BE2C (cell line): ENCODE measurements at regions not wholly inside any gene's neighbourhood (a gene's known extent, or its start where the extent isn't known, plus 50 kb on each side); places are given as distances from the start of the nearest gene placed in this dataset.

ENCODE experiments used
- DNase-seq: peaks from one replicate; pipeline ENCODE4 v3.0.0-alpha.2; 2020
- H3K27me3 ChIP-seq: fragments of 250-450 bp; sonication (Bioruptor Pico); 2 replicates; pipeline ENCODE4 v1.5.1; 2020; ENCODE audit warnings: mild to moderate bottlenecking
- H3K36me3 ChIP-seq: fragments of 250-450 bp; sonication (Bioruptor Pico); 2 replicates; pipeline ENCODE4 v1.5.1; 2020; ENCODE audit warnings: mild to moderate bottlenecking
- H3K4me1 ChIP-seq: fragments of 250-450 bp; sonication (Bioruptor Pico); 2 replicates; pipeline ENCODE4 v1.5.1; 2020
- H3K4me3 ChIP-seq: 2 replicates; pipeline ENCODE4 v1.5.1; 2011; ENCODE audit warnings: low read depth, low read length
- H3K9me3 ChIP-seq: fragments of 250-450 bp; sonication (Bioruptor Pico); 2 replicates; pipeline ENCODE4 v1.5.1; 2020
- TF ChIP-seq, protein P1 (sequence below): IDR thresholded peaks from 2 replicates; pipeline ENCODE4 v1.5.1; 2012; ENCODE audit warnings: mild to moderate bottlenecking, low read depth, low read length

- TF ChIP-seq, protein P1, sequence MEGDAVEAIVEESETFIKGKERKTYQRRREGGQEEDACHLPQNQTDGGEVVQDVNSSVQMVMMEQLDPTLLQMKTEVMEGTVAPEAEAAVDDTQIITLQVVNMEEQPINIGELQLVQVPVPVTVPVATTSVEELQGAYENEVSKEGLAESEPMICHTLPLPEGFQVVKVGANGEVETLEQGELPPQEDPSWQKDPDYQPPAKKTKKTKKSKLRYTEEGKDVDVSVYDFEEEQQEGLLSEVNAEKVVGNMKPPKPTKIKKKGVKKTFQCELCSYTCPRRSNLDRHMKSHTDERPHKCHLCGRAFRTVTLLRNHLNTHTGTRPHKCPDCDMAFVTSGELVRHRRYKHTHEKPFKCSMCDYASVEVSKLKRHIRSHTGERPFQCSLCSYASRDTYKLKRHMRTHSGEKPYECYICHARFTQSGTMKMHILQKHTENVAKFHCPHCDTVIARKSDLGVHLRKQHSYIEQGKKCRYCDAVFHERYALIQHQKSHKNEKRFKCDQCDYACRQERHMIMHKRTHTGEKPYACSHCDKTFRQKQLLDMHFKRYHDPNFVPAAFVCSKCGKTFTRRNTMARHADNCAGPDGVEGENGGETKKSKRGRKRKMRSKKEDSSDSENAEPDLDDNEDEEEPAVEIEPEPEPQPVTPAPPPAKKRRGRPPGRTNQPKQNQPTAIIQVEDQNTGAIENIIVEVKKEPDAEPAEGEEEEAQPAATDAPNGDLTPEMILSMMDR = no peak
- no peak overlapping the region for H3K4me3 ChIP-seq
- no peaks in the 10 kb centered on the region; the same call in 1 of the 2 replicates for H3K9me3 ChIP-seq
- no peaks in the 10 kb centered on the region for H3K36me3 ChIP-seq
- H3K27me3 ChIP-seq = no peaks in the 10 kb centered on the region
- H3K4me1 ChIP-seq = peaks cover 15% of the 10 kb centered on the region
- DNase-seq = no peak
Measured at GRCh38 chr9:129505270-129505902, 115.5 kb downstream of the C9orf50 start.

DNA sequence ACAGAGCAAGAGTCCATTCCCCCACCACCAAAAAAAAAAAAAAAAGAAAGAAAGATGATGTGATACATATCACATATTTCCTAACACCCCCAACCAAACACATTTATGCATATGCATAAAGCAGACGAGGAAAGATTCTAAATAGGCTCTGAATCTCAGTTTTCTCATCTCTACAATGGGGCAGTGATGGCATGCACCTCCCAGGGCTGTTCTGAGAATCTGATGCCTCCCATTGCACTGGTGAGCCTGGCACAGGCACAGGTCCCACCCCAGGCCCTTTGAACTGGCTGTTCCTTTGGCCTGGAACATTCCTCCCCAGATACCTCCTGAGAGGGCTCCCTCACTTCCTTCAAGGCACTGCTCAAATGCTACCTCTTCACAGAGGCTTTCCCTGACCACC lies 116.5 kb downstream of the C9orf50 start:
- H3K27me3 ChIP-seq = no peaks in the 10 kb centered on the region
- H3K9me3 ChIP-seq = no peaks in the 10 kb centered on the region
- peaks cover 22% of the 10 kb centered on the region for H3K4me1 ChIP-seq
- no peak overlapping the region for H3K4me3 ChIP-seq
- no peak for DNase-seq
- no peaks in the 10 kb centered on the region for H3K36me3 ChIP-seq
- TF ChIP-seq, protein P1 = no peak

DNA sequence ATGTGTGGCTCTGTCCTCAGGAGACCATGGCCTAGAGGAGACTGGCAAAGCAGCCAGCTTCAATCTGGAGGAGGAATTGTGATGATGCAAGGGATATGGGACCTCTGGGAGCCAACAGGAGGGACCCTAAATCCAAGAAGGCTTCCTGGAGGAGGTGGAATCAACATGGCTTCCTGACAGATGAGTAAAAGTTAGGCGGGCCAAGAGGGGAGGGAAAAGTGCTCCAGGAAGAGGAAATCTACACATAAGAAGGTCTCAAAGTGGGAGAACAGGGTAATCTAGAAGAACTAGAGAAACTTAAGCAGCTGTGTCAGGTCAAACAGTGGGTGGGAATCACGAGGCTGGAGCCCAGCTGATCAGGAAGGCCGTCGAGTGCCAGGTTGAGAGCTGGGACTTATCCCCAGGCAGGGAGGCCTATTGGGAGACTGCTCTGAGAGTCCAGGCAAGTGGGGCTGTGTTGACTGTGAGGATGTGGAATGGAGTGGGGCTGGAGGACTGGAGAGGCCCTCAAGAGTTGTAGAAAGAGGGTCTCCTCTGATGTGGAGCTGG lies 119.1 kb downstream of the C9orf50 start:
- Histone ChIP-seq H3K4me1 (peaks cover 29% of the 10 kb centered on the region), H3K9me3 (no peaks in the 10 kb centered on the region), H3K36me3 (no peaks in the 10 kb centered on the region), H3K27me3 (no peaks in the 10 kb centered on the region), H3K4me3 (no peak overlapping the region)
- DNase-seq = no peak
- TF ChIP-seq, protein P1 = no peak

DNA sequence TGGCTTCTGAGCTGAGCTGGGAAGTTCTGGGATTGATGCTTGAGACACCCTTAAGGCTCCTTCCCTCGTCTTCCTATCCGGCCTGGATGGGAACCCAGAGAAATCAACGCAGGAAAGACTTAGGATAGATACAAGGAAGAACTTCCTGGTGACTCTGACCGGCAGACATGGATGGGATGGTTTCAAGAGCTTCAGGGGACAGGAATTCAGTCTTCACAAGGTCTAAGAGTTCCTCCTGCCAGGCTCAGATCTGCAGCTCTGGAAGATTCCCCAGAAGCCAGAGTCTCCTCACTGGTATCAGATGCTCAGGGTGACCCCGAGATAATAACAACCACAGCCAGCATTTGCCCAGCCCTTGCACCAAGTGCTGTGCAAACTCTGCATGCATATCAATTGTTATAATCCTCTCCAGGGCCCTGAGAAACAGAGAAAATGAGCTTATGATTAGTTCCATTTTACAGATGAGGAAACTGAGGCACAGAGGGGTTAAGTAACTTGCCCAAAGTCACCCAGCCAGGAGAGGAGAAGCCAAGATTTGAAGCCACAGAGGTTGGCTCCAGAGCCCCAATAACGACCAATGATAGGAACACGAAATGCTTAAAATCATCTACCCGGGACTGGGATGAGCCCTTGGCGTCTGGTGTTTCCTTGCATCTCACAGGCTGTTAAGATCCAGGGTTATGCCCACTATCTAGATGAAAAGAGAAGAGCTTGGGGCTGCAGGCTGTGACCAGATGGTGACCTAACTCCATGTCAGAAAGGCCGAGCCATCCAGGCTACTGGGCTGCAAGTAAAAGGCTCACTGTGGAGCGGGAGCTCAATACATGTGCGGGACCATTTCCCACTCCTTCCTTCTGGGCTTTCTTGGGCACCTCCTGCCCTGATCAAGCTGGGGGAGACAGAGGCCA lies 119.8 kb downstream of the C9orf50 start:
- no peaks in the 10 kb centered on the region for H3K9me3 ChIP-seq
- no peak for DNase-seq
- H3K4me3 ChIP-seq = no peak overlapping the region
- H3K4me1 ChIP-seq = peaks cover 27% of the 10 kb centered on the region
- no peaks in the 10 kb centered on the region for H3K27me3 ChIP-seq
- no peaks in the 10 kb centered on the region for H3K36me3 ChIP-seq
- TF ChIP-seq, protein P1 = no peak

DNA sequence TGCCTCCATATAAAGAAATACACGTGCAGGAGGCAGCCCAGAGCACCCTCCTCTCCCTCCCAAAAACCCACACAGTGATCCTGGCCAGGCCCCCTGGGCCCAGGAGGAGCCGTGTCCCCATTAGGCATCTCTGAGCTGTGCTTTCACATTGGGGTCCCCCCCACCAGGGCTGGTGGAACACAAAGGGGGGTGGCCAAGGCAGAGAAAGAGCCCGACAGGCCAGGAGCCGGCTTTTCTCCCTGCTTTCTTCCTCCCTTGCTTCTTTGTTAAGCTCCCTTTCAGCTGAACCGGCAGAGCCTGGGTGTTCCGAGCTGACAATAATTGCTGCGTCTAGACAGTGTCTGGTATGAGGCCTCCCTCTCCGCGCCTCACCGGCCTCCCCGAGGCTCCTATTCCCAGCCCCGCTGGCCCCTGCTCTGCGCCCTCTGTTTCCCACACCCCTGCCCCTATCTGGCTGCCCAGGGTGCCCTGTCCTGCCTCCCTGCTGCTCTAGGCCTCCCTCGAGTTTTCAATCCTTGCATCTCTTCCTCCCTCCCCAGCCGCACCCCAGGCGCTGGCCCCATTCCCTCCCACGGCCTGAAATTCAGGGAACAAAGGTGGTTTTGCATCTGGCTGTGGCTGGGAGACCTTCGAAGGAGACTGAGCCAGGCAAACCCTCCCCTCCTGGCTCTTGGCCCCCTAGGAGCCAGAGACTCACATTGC lies 120.6 kb downstream of the C9orf50 start:
- Histone ChIP-seq H3K27me3 (no peaks in the 10 kb centered on the region), H3K4me3 (no peak overlapping the region), H3K36me3 (no peaks in the 10 kb centered on the region), H3K4me1 (peaks cover 34% of the 10 kb centered on the region), H3K9me3 (no peaks in the 10 kb centered on the region)
- peak; percentile 49 for DNase-seq
- TF ChIP-seq, protein P1 = no peak
